Fibroblast of lung (primary cell): ENCODE measurements at regions not wholly inside any gene's neighbourhood (a gene's known extent, or its start where the extent isn't known, plus 50 kb on each side); places are given as distances from the start of the nearest gene placed in this dataset.

ENCODE experiments used
- DNase-seq, 2 donors: peaks; one replicate each; pipeline versions ENCODE4 v3.0.0 to v3.0.0-alpha.2; 2010; ENCODE audit warnings: low read depth in 2 of 2
- H2AFZ ChIP-seq: 2 replicates; pipeline ENCODE4 v1.5.1; 2012; ENCODE audit warnings: low read length, control low read depth, inconsistent platforms
- H3K27ac ChIP-seq: 2 replicates; pipeline ENCODE4 v1.5.1; 2011; ENCODE audit warnings: low read length, control low read depth; ENCODE audit not compliant: insufficient read depth
- H3K27me3 ChIP-seq: 2 replicates; pipeline ENCODE4 v1.5.1; 2011; ENCODE audit warnings: mild to moderate bottlenecking, low read length; ENCODE audit not compliant: control insufficient read depth, insufficient read depth
- H3K36me3 ChIP-seq: 2 replicates; pipeline ENCODE4 v1.5.1; 2011; ENCODE audit warnings: low read length; ENCODE audit not compliant: control insufficient read depth, insufficient read depth
- H3K4me1 ChIP-seq: 2 replicates; pipeline ENCODE4 v1.5.1; 2011; ENCODE audit warnings: low read length; ENCODE audit not compliant: control insufficient read depth, insufficient read depth; ENCODE audit errors: extremely low read depth
- H3K4me2 ChIP-seq: 2 replicates; pipeline ENCODE4 v1.5.1; 2011; ENCODE audit warnings: low read length, control low read depth; ENCODE audit not compliant: insufficient read depth; ENCODE audit errors: extremely low read depth
- H3K4me3 ChIP-seq, 4 experiments: fragments of 200-600 bp in 1 of 4; sonication (generic) in 1 of 4; replicated peaks in 1 of 4; 2 replicates each; pipeline ENCODE4 v1.5.1; 2011 to 2016; ENCODE audit warnings: low read length in 4 of 4, low read depth in 3 of 4, mild to moderate bottlenecking in 3 of 4, control low read depth in 2 of 4, inconsistent platforms in 1 of 4, mixed read lengths in 1 of 4; ENCODE audit not compliant: insufficient read depth in 1 of 4; ENCODE audit errors: control extremely low read depth in 1 of 4
- H3K79me2 ChIP-seq: 2 replicates; pipeline ENCODE4 v1.5.1; 2012; ENCODE audit warnings: mild to moderate bottlenecking, low read length, inconsistent platforms; ENCODE audit not compliant: control insufficient read depth, insufficient read depth
- H3K9ac ChIP-seq: 2 replicates; pipeline ENCODE4 v1.5.1; 2011; ENCODE audit warnings: mild to moderate bottlenecking, low read length, control low read depth; ENCODE audit not compliant: insufficient read depth
- H3K9me3 ChIP-seq: 2 replicates; pipeline ENCODE4 v1.5.1; 2012; ENCODE audit warnings: low read depth, low read length; ENCODE audit not compliant: control insufficient read depth, insufficient read depth
- H4K20me1 ChIP-seq: 2 replicates; pipeline ENCODE4 v1.5.1; 2011; ENCODE audit warnings: low read length; ENCODE audit not compliant: control insufficient read depth, insufficient read depth; ENCODE audit errors: extremely low read depth
- EZH2 ChIP-seq: IDR thresholded peaks from 2 replicates; pipeline ENCODE4 v1.5.1; 2012; ENCODE audit warnings: low read length, control low read depth, mild to moderate bottlenecking; ENCODE audit errors: missing control alignments
- TF ChIP-seq, protein P1 (sequence below), 2 donors: IDR thresholded peaks in 1 of 2; conservative IDR thresholded peaks in 1 of 2; 1 replicate in 1 of 2; 2 replicates in 1 of 2; pipeline ENCODE4 v1.5.1; 2011 to 2012; ENCODE audit warnings: low read length in 2 of 2, control low read depth in 1 of 2, inconsistent platforms in 1 of 2, low read depth in 1 of 2, mild to moderate bottlenecking in 1 of 2

DNA sequence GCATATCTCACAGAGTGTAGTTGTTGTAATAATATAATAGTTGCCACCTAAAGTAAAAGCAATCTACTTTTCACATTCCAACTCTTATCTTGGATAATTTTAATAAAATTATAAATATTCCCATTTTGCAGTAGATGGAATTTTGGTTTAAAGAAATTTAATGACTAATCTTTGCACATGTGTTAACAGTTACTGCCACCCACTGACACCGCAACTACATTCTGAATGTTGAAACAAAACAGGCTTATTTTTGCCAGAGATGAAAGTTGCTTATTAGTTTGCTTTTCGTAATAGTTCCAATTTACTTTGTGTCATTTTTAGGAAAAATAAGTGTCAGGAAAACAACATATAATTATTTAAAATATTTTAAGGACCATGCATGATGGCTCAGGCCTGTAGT, 557.5 kb upstream of the PCDH15 start:
- H4K20me1 ChIP-seq, result no peaks in the 10 kb centered on the region
- no peak overlapping the region for H3K27ac ChIP-seq
- H3K4me2 ChIP-seq, result no peak overlapping the region
- no peaks in the 10 kb centered on the region for H3K79me2 ChIP-seq
- H3K9ac ChIP-seq, result no peak overlapping the region
- H3K4me1 ChIP-seq, result no peaks in the 10 kb centered on the region
- DNase-seq, result no peak
- no peaks in the 10 kb centered on the region for H3K9me3 ChIP-seq
- H2AFZ ChIP-seq, result no peak overlapping the region
- H3K27me3 ChIP-seq, result no peaks in the 10 kb centered on the region
- no peaks in the 10 kb centered on the region for H3K36me3 ChIP-seq
- TF ChIP-seq, protein P1, sequence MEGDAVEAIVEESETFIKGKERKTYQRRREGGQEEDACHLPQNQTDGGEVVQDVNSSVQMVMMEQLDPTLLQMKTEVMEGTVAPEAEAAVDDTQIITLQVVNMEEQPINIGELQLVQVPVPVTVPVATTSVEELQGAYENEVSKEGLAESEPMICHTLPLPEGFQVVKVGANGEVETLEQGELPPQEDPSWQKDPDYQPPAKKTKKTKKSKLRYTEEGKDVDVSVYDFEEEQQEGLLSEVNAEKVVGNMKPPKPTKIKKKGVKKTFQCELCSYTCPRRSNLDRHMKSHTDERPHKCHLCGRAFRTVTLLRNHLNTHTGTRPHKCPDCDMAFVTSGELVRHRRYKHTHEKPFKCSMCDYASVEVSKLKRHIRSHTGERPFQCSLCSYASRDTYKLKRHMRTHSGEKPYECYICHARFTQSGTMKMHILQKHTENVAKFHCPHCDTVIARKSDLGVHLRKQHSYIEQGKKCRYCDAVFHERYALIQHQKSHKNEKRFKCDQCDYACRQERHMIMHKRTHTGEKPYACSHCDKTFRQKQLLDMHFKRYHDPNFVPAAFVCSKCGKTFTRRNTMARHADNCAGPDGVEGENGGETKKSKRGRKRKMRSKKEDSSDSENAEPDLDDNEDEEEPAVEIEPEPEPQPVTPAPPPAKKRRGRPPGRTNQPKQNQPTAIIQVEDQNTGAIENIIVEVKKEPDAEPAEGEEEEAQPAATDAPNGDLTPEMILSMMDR (conservative IDR thresholded peaks at IDR 0.05 in 1 of 2, IDR thresholded peaks at IDR 0.05 in 1 of 2; ENCODE audit: low read depth in 1 of 2, low read length in 2 of 2), result no peak
- no peak for TF ChIP-seq EZH2
- no peak overlapping the region for H3K4me3 ChIP-seq

DNA sequence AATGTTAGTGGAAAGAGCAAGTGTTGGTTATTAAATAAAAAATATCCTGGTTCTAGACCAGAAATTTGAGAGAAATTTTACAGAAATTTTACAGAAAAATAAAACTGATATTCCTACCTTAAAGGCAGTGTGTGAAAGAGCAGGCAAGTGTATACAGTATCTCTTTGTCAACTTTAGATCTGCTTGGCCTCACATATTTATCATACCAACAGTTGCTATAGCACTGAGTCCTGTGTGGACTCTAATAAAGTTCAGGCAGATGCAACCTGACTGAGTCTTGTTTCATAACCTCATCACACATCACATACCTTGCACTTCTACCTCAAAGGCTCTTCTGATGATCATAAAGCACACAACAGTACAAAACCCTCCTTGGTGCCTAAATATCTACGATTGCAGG, 552.4 kb upstream of the PCDH15 start:
- H2AFZ ChIP-seq, result no peak overlapping the region
- no peak overlapping the region for H3K9ac ChIP-seq
- no peaks in the 10 kb centered on the region for H3K36me3 ChIP-seq
- TF ChIP-seq, protein P1 (conservative IDR thresholded peaks at IDR 0.05 in 1 of 2, IDR thresholded peaks at IDR 0.05 in 1 of 2; ENCODE audit: low read depth in 1 of 2, low read length in 2 of 2), result no peak
- no peak for TF ChIP-seq EZH2
- H3K9me3 ChIP-seq, result no peaks in the 10 kb centered on the region
- no peaks in the 10 kb centered on the region for H3K79me2 ChIP-seq
- no peak overlapping the region for H3K27ac ChIP-seq
- no peak for DNase-seq
- H3K4me3 ChIP-seq, result no peak overlapping the region
- no peak overlapping the region for H3K4me2 ChIP-seq
- H3K27me3 ChIP-seq, result no peaks in the 10 kb centered on the region
- no peaks in the 10 kb centered on the region for H3K4me1 ChIP-seq
- H4K20me1 ChIP-seq, result no peaks in the 10 kb centered on the region

DNA sequence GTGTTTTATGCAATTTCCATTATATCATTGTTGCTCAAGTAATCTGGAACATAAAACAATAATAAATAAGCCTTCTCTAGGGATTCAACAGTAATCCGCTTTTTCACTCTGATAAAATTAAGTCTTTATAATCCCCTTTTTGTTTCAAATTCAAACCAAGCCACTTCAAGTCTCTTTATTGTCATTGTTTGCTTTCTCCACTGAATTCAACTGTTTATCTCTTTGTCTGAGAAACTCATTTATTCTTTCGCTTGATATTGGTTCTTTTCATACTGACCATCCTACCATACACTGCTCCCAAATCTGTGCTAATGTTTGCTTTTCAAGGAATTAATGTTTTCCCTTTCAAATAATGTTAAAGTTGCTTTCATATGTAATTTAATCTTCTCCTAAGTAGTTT, 550.4 kb upstream of the PCDH15 start:
- Histone ChIP-seq H3K4me1 (no peaks in the 10 kb centered on the region), H3K36me3 (no peaks in the 10 kb centered on the region), H3K27me3 (no peaks in the 10 kb centered on the region), H3K79me2 (no peaks in the 10 kb centered on the region), H2AFZ (no peak overlapping the region), H3K9me3 (no peaks in the 10 kb centered on the region), H3K4me3 (no peak overlapping the region), H4K20me1 (no peaks in the 10 kb centered on the region), H3K9ac (no peak overlapping the region), H3K4me2 (no peak overlapping the region), H3K27ac (no peak overlapping the region)
- no peak for DNase-seq
- no peak for TF ChIP-seq EZH2
- TF ChIP-seq, protein P1 (conservative IDR thresholded peaks at IDR 0.05 in 1 of 2, IDR thresholded peaks at IDR 0.05 in 1 of 2; ENCODE audit: low read depth in 1 of 2, low read length in 2 of 2), result no peak
